GM18508 (cell line): ENCODE measurements at regions not wholly inside any gene's neighbourhood (a gene's known extent, or its start where the extent isn't known, plus 50 kb on each side); places are given as distances from the start of the nearest gene placed in this dataset.
"Not testable (repeated sequence)": the region's sequence is repeated elsewhere in the genome, so short reads cannot be mapped to it uniquely, and the experiment has no call there.

Experiments
- ATAC-seq: cut with Tn5 transposase; IDR thresholded peaks from one replicate; pipeline ENCODE4 v1.9.1; 2021; ENCODE audit warnings: moderate number of reproducible peaks; ENCODE audit not compliant: insufficient read depth, unreplicated experiment

GRCh38 chr5:34416501-34417008, 239.6 kb upstream of the RAI14 start:
- no peak for ATAC-seq

- not testable (repeated sequence) for ATAC-seq
Observed at GRCh38 chr5:34420191-34420590, 235.9 kb upstream of the RAI14 start.

- ATAC-seq, result no peak
Observed at GRCh38 chr5:34436761-34437501, 219.2 kb upstream of the RAI14 start.

- no peak for ATAC-seq
Observed at GRCh38 chr5:34439601-34440000, 216.5 kb upstream of the RAI14 start.

GRCh38 chr5:34441767-34442166, 214.4 kb upstream of the RAI14 start:
- ATAC-seq, result not testable (repeated sequence)

- ATAC-seq, result no peak
Observed at GRCh38 chr5:34447424-34447823, 208.7 kb upstream of the RAI14 start.

- no peak for ATAC-seq
Observed at GRCh38 chr5:34449639-34450038, 206.5 kb upstream of the RAI14 start.

GRCh38 chr5:34450338-34450737, 205.8 kb upstream of the RAI14 start:
- no peak for ATAC-seq

- no peak for ATAC-seq
Observed at GRCh38 chr5:34452170-34452828, 203.8 kb upstream of the RAI14 start.

GRCh38 chr5:34455098-34455497, 201.0 kb upstream of the RAI14 start:
- no peak for ATAC-seq

- no peak for ATAC-seq
Observed at GRCh38 chr5:34459908-34460307, 196.2 kb upstream of the RAI14 start.

- no peak for ATAC-seq
Observed at GRCh38 chr5:34460496-34460895, 195.6 kb upstream of the RAI14 start.

- ATAC-seq, result no peak
Observed at GRCh38 chr5:34464829-34465228, 191.3 kb upstream of the RAI14 start.

GRCh38 chr5:34465301-34465700, 190.8 kb upstream of the RAI14 start:
- ATAC-seq, result not testable (repeated sequence)

GRCh38 chr5:34466519-34467388, 189.4 kb upstream of the RAI14 start:
- not testable (repeated sequence) for ATAC-seq

GRCh38 chr5:34467436-34467835, 188.7 kb upstream of the RAI14 start:
- ATAC-seq, result no peak

- ATAC-seq, result not testable (repeated sequence)
Observed at GRCh38 chr5:34467984-34468383, 188.1 kb upstream of the RAI14 start.

GRCh38 chr5:34469971-34470370, 186.2 kb upstream of the RAI14 start:
- no peak for ATAC-seq

- no peak for ATAC-seq
Observed at GRCh38 chr5:34474573-34475021, 181.5 kb upstream of the RAI14 start.

- no peak for ATAC-seq
Observed at GRCh38 chr5:34475249-34475966, 180.7 kb upstream of the RAI14 start.
